Neural crest cell (in vitro differentiated cells): ENCODE measurements at regions not wholly inside any gene's neighbourhood (a gene's known extent, or its start where the extent isn't known, plus 50 kb on each side); places are given as distances from the start of the nearest gene placed in this dataset.
"Not testable (repeated sequence)": the region's sequence is repeated elsewhere in the genome, so short reads cannot be mapped to it uniquely, and the experiment has no call there.

Experiments
- DNase-seq: peaks from one replicate; pipeline ENCODE4 v3.0.0; 2021; ENCODE audit warnings: low read depth, mixed read lengths, low spot score
- H3K27ac Mint-ChIP-seq: one replicate; pipeline ENCODE4 v1.8.0; 2021; ENCODE audit warnings: mild to moderate bottlenecking, mixed read lengths; ENCODE audit not compliant: unreplicated experiment
- H3K27me3 Mint-ChIP-seq: 2 replicates; pipeline ENCODE4 v1.8.0; 2021; ENCODE audit warnings: low read depth, mild to moderate bottlenecking, mixed read lengths
- H3K36me3 Mint-ChIP-seq: 2 replicates; pipeline ENCODE4 v1.8.0; 2021; ENCODE audit warnings: low read depth, mild to moderate bottlenecking, mixed read lengths
- H3K4me1 Mint-ChIP-seq: 2 replicates; pipeline ENCODE4 v1.8.0; 2021; ENCODE audit warnings: mixed read lengths
- H3K4me3 Mint-ChIP-seq: one replicate; pipeline ENCODE4 v1.8.0; 2021; ENCODE audit warnings: mild to moderate bottlenecking, mixed read lengths
- H3K9me3 Mint-ChIP-seq: 2 replicates; pipeline ENCODE4 v1.8.0; 2021; ENCODE audit warnings: mixed read lengths
- CTCF ChIP-seq: fragments of 200-600 bp; sonication (generic); conservative IDR thresholded peaks from 2 replicates; pipeline ENCODE4 v1.5.0; 2021; ENCODE audit warnings: antibody characterized with exemption, mild to moderate bottlenecking

- no peaks in the 10 kb centered on the region for H3K27me3 Mint-ChIP-seq
- no peak for TF ChIP-seq CTCF
- DNase-seq = no peak
- H3K9me3 Mint-ChIP-seq = peaks cover 3% of the 10 kb centered on the region
- H3K4me1 Mint-ChIP-seq = peaks cover 3% of the 10 kb centered on the region
- no peak overlapping the region for H3K4me3 Mint-ChIP-seq
- no peak overlapping the region for H3K27ac Mint-ChIP-seq
- H3K36me3 Mint-ChIP-seq = no peaks in the 10 kb centered on the region
These were observed 124.8 kb upstream of the XPO1 start for GRCh38 chr2:61662990-61663389.

GRCh38 chr2:61660511-61661388 lies 122.6 kb upstream of the XPO1 start:
- Mint-ChIP-seq H3K9me3 (peaks cover 3% of the 10 kb centered on the region), H3K4me1 (peaks cover 3% of the 10 kb centered on the region), H3K36me3 (no peaks in the 10 kb centered on the region), H3K27me3 (no peaks in the 10 kb centered on the region), H3K27ac (no peak overlapping the region), H3K4me3 (no peak overlapping the region)
- no peak for TF ChIP-seq CTCF
- no peak for DNase-seq

- no peaks in the 10 kb centered on the region for H3K27me3 Mint-ChIP-seq
- no peak overlapping the region for H3K27ac Mint-ChIP-seq
- peaks cover 3% of the 10 kb centered on the region for H3K4me1 Mint-ChIP-seq
- DNase-seq = no peak
- H3K36me3 Mint-ChIP-seq = no peaks in the 10 kb centered on the region
- H3K4me3 Mint-ChIP-seq = no peak overlapping the region
- TF ChIP-seq CTCF = peak; percentile 69
- peaks cover 3% of the 10 kb centered on the region for H3K9me3 Mint-ChIP-seq
These were observed 121.0 kb upstream of the XPO1 start for GRCh38 chr2:61658841-61659780.

- not testable (repeated sequence) for DNase-seq, H3K36me3 Mint-ChIP-seq, H3K4me1 Mint-ChIP-seq, H3K27me3 Mint-ChIP-seq, H3K4me3 Mint-ChIP-seq, H3K27ac Mint-ChIP-seq
- H3K9me3 Mint-ChIP-seq = peaks cover 11% of the 10 kb centered on the region
These were observed 111.8 kb upstream of the XPO1 start for GRCh38 chr2:61649946-61650345.

GRCh38 chr2:61649021-61649420 lies 110.9 kb upstream of the XPO1 start:
- no peak for TF ChIP-seq CTCF
- Mint-ChIP-seq H3K4me3 (no peak overlapping the region), H3K27me3 (no peaks in the 10 kb centered on the region), H3K27ac (no peak overlapping the region), H3K4me1 (no peaks in the 10 kb centered on the region), H3K36me3 (no peaks in the 10 kb centered on the region), H3K9me3 (peaks cover 11% of the 10 kb centered on the region)
- no peak for DNase-seq

GRCh38 chr2:61647044-61647443 lies 108.9 kb upstream of the XPO1 start:
- TF ChIP-seq CTCF = no peak
- peaks cover 11% of the 10 kb centered on the region for H3K9me3 Mint-ChIP-seq
- H3K4me1 Mint-ChIP-seq = no peaks in the 10 kb centered on the region
- H3K27ac Mint-ChIP-seq = no peak overlapping the region
- no peaks in the 10 kb centered on the region for H3K36me3 Mint-ChIP-seq
- H3K27me3 Mint-ChIP-seq = no peaks in the 10 kb centered on the region
- no peak for DNase-seq
- H3K4me3 Mint-ChIP-seq = no peak overlapping the region
